Kidney (tissue), 13 donors: ENCODE measurements at regions not wholly inside any gene's neighbourhood (a gene's known extent, or its start where the extent isn't known, plus 50 kb on each side); places are given as distances from the start of the nearest gene placed in this dataset.

Source experiments
- DNase-seq, 5 donors: peaks; one replicate each; pipeline ENCODE4 v3.0.0-alpha.2; 2013 to 2020
- FAIRE-seq: peaks from 2 replicates; lab custom pipeline; 2012; peaks lifted over from hg19 to GRCh38; lab: Jason Lieb, UNC
- H3K27ac ChIP-seq, 2 donors: one replicate each; pipeline ENCODE4 v1.7.0; 2013; ENCODE audit warnings: low read depth in 2 of 2, low read length in 2 of 2, inconsistent platforms in 1 of 2
- H3K27me3 ChIP-seq: one replicate; pipeline ENCODE4 v1.7.1; 2013; ENCODE audit warnings: low read length, inconsistent platforms; ENCODE audit not compliant: control insufficient read depth, insufficient read depth
- H3K36me3 ChIP-seq, 3 donors: one replicate each; pipeline versions ENCODE4 v1.7.0 to v1.7.1; 2013; ENCODE audit warnings: low read length in 3 of 3, control low read depth in 1 of 3, inconsistent platforms in 1 of 3; ENCODE audit not compliant: insufficient read depth in 3 of 3, control insufficient read depth in 2 of 3
- H3K4me1 ChIP-seq, 3 donors: one replicate each; pipeline versions ENCODE4 v1.7.0 to v1.7.1; 2013; ENCODE audit warnings: low read length in 3 of 3, inconsistent platforms in 1 of 3, low read depth in 1 of 3; ENCODE audit not compliant: control insufficient read depth in 2 of 3, insufficient read depth in 2 of 3
- H3K4me3 ChIP-seq, 3 donors: one replicate each; pipeline versions ENCODE4 v1.7.0 to v1.8.1; 2013; ENCODE audit warnings: low read length in 3 of 3, control low read depth in 1 of 3, inconsistent platforms in 1 of 3
- H3K9ac ChIP-seq, 3 donors: one replicate each; pipeline versions ENCODE4 v1.7.0 to v1.7.1; 2013; ENCODE audit warnings: low read length in 3 of 3, control low read depth in 1 of 3, inconsistent platforms in 1 of 3
- H3K9me3 ChIP-seq, 3 donors: one replicate each; pipeline versions ENCODE4 v1.7.0 to v1.7.1; 2013; ENCODE audit warnings: low read length in 3 of 3, control low read depth in 1 of 3, inconsistent platforms in 1 of 3; ENCODE audit not compliant: control insufficient read depth in 2 of 3, insufficient read depth in 1 of 3
- intact Hi-C: fragments of 100-400 bp; cut with DNase I; formaldehyde crosslinking; loops from one replicate; pipeline ENCODE4 v1.11.1; 2022
- TF ChIP-seq, protein P1 (sequence below): IDR thresholded peaks from 3 replicates; pipeline ENCODE4 v1.5.1; 2012; ENCODE audit warnings: mild to moderate bottlenecking, moderate library complexity, borderline replicate concordance; ENCODE audit not compliant: insufficient read depth; ENCODE audit errors: extremely low read depth
- donor health status: control.
- donor health status: control.
- donor health status: control.
- donor health status: control.
- donor health status: control.
- donor health status: DM: yes; HTN: yes; CAD: no.
- donor health status: Normal renal cell carcinoma (clear cell type).

DNA sequence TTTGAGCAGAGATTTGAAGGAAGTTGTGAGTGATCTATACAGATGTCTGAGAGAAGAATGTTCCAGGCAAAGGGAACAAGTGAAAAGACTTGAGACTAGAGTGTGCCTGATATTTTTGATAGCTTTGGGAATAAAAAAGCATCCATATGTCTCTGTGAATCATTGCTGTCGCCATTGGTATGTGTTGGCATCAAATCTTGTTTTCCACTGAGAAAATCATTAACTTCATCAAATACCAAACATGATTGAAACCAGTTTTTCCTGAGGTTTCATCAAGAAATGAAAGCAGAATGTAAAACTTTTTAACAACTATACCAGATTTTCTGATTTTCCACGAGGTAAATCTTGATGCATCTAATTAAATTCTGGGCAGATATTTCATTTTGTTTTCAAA lies 862.6 kb downstream of the DIAPH3 start:
- intact Hi-C loops = no loop called here
- DNase-seq (no peak), FAIRE-seq (no peak)
- H3K36me3 ChIP-seq = no peaks in the 10 kb centered on the region
- no peaks in the 10 kb centered on the region for H3K9me3 ChIP-seq
- H3K27ac ChIP-seq = no peak overlapping the region
- H3K4me1 ChIP-seq = no peaks in the 10 kb centered on the region
- H3K9ac ChIP-seq = no peak overlapping the region
- no peak overlapping the region for H3K4me3 ChIP-seq
- TF ChIP-seq, protein P1, sequence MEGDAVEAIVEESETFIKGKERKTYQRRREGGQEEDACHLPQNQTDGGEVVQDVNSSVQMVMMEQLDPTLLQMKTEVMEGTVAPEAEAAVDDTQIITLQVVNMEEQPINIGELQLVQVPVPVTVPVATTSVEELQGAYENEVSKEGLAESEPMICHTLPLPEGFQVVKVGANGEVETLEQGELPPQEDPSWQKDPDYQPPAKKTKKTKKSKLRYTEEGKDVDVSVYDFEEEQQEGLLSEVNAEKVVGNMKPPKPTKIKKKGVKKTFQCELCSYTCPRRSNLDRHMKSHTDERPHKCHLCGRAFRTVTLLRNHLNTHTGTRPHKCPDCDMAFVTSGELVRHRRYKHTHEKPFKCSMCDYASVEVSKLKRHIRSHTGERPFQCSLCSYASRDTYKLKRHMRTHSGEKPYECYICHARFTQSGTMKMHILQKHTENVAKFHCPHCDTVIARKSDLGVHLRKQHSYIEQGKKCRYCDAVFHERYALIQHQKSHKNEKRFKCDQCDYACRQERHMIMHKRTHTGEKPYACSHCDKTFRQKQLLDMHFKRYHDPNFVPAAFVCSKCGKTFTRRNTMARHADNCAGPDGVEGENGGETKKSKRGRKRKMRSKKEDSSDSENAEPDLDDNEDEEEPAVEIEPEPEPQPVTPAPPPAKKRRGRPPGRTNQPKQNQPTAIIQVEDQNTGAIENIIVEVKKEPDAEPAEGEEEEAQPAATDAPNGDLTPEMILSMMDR = no peak
- no peaks in the 10 kb centered on the region for H3K27me3 ChIP-seq

DNA sequence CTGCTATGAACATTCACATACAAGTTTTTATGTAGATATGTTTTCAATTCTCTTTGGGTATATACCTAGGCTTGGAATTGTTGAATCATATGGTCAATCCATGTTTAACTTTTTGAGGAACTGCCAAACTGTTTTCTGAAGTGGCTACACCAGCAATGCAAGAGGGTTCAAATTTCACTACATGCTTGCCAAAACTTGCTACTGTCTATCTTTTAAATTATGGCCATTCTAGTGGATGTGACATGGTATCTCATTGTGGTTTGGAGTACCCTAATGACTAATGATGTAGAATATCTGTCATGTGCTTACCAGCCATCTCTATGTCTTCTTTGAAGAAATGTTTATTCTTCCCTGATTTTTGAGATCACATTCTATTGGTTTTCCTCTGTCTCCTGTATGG lies 860.3 kb downstream of the DIAPH3 start:
- Histone ChIP-seq H3K27ac (no peak overlapping the region), H3K27me3 (no peaks in the 10 kb centered on the region), H3K4me3 (no peak overlapping the region), H3K9ac (no peak overlapping the region), H3K9me3 (no peaks in the 10 kb centered on the region), H3K36me3 (no peaks in the 10 kb centered on the region), H3K4me1 (no peaks in the 10 kb centered on the region)
- FAIRE-seq (no peak), DNase-seq (no peak)
- intact Hi-C loops = no loop called here
- TF ChIP-seq, protein P1 = no peak

DNA sequence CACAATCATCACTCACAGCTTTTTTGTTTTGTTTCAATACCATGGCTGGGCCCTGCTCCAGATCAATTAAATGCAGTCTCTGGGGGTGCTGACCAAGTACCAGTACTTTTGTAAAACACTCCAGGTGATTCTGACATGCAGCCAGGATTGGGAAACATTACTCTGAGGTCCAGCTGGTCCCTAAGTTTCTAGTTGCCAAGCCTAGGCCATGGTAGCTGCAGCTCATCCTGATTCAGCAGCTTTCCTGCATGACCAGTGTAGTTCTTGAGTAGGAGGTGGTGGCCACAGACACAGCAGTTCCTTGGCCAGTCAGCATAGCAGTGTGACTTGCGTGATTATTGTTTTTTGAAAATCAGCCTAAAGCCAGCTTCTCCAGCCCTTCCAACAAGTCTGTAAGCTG lies 859.1 kb downstream of the DIAPH3 start:
- Histone ChIP-seq H3K4me1 (no peaks in the 10 kb centered on the region), H3K27ac (no peak overlapping the region), H3K4me3 (no peak overlapping the region), H3K27me3 (no peaks in the 10 kb centered on the region), H3K9me3 (no peaks in the 10 kb centered on the region), H3K36me3 (no peaks in the 10 kb centered on the region), H3K9ac (no peak overlapping the region)
- DNase-seq (no peak), FAIRE-seq (no peak)
- intact Hi-C loops = no loop called here
- TF ChIP-seq, protein P1 = no peak

DNA sequence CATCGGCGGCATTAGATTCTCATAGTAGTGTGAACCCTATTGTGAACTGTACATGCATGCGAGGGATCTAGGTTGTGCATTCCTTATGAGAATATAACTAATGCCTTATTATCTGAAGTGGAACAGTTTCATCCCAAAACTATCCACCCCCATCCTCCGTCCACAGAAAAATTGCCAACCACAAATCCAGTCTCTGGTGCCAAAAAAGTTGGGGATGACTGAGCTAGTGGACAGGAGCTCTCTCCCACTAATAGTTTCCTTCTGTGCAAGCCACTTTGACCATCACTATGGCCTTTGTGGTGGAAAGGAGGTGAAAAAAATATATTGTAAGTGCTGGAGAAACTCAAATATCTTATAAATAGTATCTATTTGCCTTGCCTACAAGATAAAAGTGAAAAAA lies 857.8 kb downstream of the DIAPH3 start:
- Histone ChIP-seq H3K9ac (no peak overlapping the region), H3K4me1 (no peaks in the 10 kb centered on the region), H3K4me3 (no peak overlapping the region), H3K27ac (no peak overlapping the region), H3K9me3 (no peaks in the 10 kb centered on the region), H3K27me3 (no peaks in the 10 kb centered on the region), H3K36me3 (no peaks in the 10 kb centered on the region)
- intact Hi-C loops = no loop called here
- DNase-seq (no peak), FAIRE-seq (no peak)
- TF ChIP-seq, protein P1 = no peak
